Trophoblast cell (in vitro differentiated cells and primary cell): ENCODE measurements at regions not wholly inside any gene's neighbourhood (a gene's known extent, or its start where the extent isn't known, plus 50 kb on each side); places are given as distances from the start of the nearest gene placed in this dataset.
"Not testable (repeated sequence)": the region's sequence is repeated elsewhere in the genome, so short reads cannot be mapped to it uniquely, and the experiment has no call there.

Experiments
- DNase-seq, 2 donors: peaks; one replicate each; pipeline ENCODE4 v3.0.0-alpha.2; 2016
- H2AFZ ChIP-seq: 2 replicates; pipeline ENCODE4 v1.6.1; 2013; ENCODE audit warnings: low read length, moderate library complexity, mild to moderate bottlenecking; ENCODE audit not compliant: insufficient read depth, poor library complexity
- H2AK5ac ChIP-seq: 2 replicates; pipeline ENCODE4 v1.6.1; 2013; ENCODE audit warnings: mild to moderate bottlenecking, low read length
- H2BK120ac ChIP-seq: 2 replicates; pipeline ENCODE4 v1.6.1; 2013; ENCODE audit warnings: low read length, mild to moderate bottlenecking, moderate library complexity; ENCODE audit not compliant: insufficient read depth, poor library complexity
- H2BK12ac ChIP-seq: 2 replicates; pipeline ENCODE4 v1.6.1; 2013; ENCODE audit warnings: mild to moderate bottlenecking, low read length, moderate library complexity
- H2BK5ac ChIP-seq: 2 replicates; pipeline ENCODE4 v1.6.1; 2013; ENCODE audit warnings: low read length, low read depth, moderate library complexity, mild to moderate bottlenecking; ENCODE audit not compliant: poor library complexity
- H3K14ac ChIP-seq: 2 replicates; pipeline ENCODE4 v1.6.1; 2013; ENCODE audit warnings: mild to moderate bottlenecking, low read length
- H3K18ac ChIP-seq: 2 replicates; pipeline ENCODE4 v1.6.1; 2013; ENCODE audit warnings: mild to moderate bottlenecking, low read length
- H3K23ac ChIP-seq: 2 replicates; pipeline ENCODE4 v1.6.1; 2013; ENCODE audit warnings: low read length
- H3K27ac ChIP-seq: 2 replicates; pipeline ENCODE4 v1.5.1; 2013; ENCODE audit warnings: low read depth, mild to moderate bottlenecking, inconsistent platforms, low read length, moderate library complexity
- H3K27me3 ChIP-seq: 2 replicates; pipeline ENCODE4 v1.6.1; 2013; ENCODE audit warnings: inconsistent platforms, mild to moderate bottlenecking, low read length, moderate library complexity; ENCODE audit not compliant: insufficient read depth
- H3K36me3 ChIP-seq, 2 experiments: 1 replicate in 1 of 2; 2 replicates in 1 of 2; pipeline ENCODE4 v1.6.1; 2013; ENCODE audit warnings: low read length in 2 of 2, mild to moderate bottlenecking in 2 of 2, moderate library complexity in 1 of 2; ENCODE audit not compliant: insufficient read depth in 2 of 2, control insufficient read depth in 1 of 2
- H3K4ac ChIP-seq: 2 replicates; pipeline ENCODE4 v1.6.1; 2013; ENCODE audit warnings: low read depth, mild to moderate bottlenecking, low read length, moderate library complexity
- H3K4me1 ChIP-seq, 2 experiments: 1 replicate in 1 of 2; 2 replicates in 1 of 2; pipeline ENCODE4 v1.6.1; 2013; ENCODE audit warnings: low read length in 2 of 2, mild to moderate bottlenecking in 2 of 2, moderate library complexity in 1 of 2; ENCODE audit not compliant: insufficient read depth in 2 of 2, control insufficient read depth in 1 of 2
- H3K4me2 ChIP-seq: 2 replicates; pipeline ENCODE4 v1.6.1; 2013; ENCODE audit warnings: inconsistent platforms, mild to moderate bottlenecking, low read length, moderate library complexity
- H3K4me3 ChIP-seq: 2 replicates; pipeline ENCODE4 v1.5.1; 2013; ENCODE audit warnings: mild to moderate bottlenecking, low read depth, low read length, inconsistent platforms
- H3K79me1 ChIP-seq: one replicate; pipeline ENCODE4 v1.6.1; 2013; ENCODE audit warnings: low read length
- H3K79me2 ChIP-seq: 2 replicates; pipeline ENCODE4 v1.6.1; 2013; ENCODE audit warnings: low read length, mild to moderate bottlenecking; ENCODE audit not compliant: control insufficient read depth, insufficient read depth, poor library complexity
- H3K9ac ChIP-seq: 2 replicates; pipeline ENCODE4 v1.6.1; 2013; ENCODE audit warnings: mild to moderate bottlenecking, low read length
- H3K9me3 ChIP-seq: 2 replicates; pipeline ENCODE4 v1.6.1; 2013; ENCODE audit warnings: low read depth, mild to moderate bottlenecking, control low read depth, inconsistent platforms, low read length; ENCODE audit not compliant: insufficient read depth
- H4K12ac ChIP-seq: 2 replicates; pipeline ENCODE4 v1.6.1; 2013; ENCODE audit warnings: low read depth, mild to moderate bottlenecking, low read length, moderate library complexity
- H4K8ac ChIP-seq: 2 replicates; pipeline ENCODE4 v1.6.1; 2013; ENCODE audit warnings: low read depth, mild to moderate bottlenecking, low read length, moderate library complexity
- H4K91ac ChIP-seq: one replicate; pipeline ENCODE4 v1.6.1; 2013; ENCODE audit warnings: low read depth, mild to moderate bottlenecking, low read length, moderate library complexity
- WGBS: extraction: QIAGEN DNeasy Blood & Tissue Kit; methylation state at CpG from one replicate; pipeline ENCODE4 v1.1.7; 2013; ENCODE audit warnings: missing lambda C conversion rate; ENCODE audit not compliant: insufficient read length, insufficient coverage; ENCODE audit errors: extremely low coverage; 5-methylcytosine and 5-hydroxymethylcytosine counted together

DNA sequence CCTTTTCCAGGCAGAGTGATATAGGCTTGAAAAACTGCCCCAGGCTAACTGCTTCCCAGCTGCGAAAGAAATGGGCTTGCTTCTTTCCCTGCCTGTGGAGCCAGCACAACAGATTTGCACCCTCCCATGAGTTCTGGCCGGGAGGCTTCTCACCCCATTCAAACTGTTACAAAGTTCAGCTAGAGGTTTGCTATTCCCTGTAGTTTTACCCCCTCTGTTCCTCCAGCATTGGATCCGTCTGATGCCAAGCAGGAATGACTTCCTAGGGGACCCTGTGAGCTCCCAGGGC is 87.6 kb upstream of the NDST4 start:
- H3K14ac ChIP-seq: no peak overlapping the region
- no peak for DNase-seq
- H3K9me3 ChIP-seq: no peaks in the 10 kb centered on the region
- H2BK12ac ChIP-seq: no peak overlapping the region
- no peak overlapping the region for H2BK5ac ChIP-seq
- H4K12ac ChIP-seq: no peak overlapping the region
- no peaks in the 10 kb centered on the region for H3K79me1 ChIP-seq
- no peak overlapping the region for H4K91ac ChIP-seq
- peaks cover 0 to 2% of the 10 kb centered on the region in 2 experiments for H3K4me1 ChIP-seq
- no peaks in the 10 kb centered on the region for H3K27me3 ChIP-seq
- no peak overlapping the region for H2AK5ac ChIP-seq
- no peak overlapping the region for H3K4me2 ChIP-seq
- no peak overlapping the region for H2AFZ ChIP-seq
- no CpG with 5 or more reads among the region's 3 CpGs for WGBS
- no peak overlapping the region for H3K9ac ChIP-seq
- no peaks in the 10 kb centered on the region for H3K79me2 ChIP-seq
- H3K4me3 ChIP-seq: no peak overlapping the region
- no peak overlapping the region for H3K18ac ChIP-seq
- H2BK120ac ChIP-seq: no peak overlapping the region
- H3K27ac ChIP-seq: no peak overlapping the region
- H3K36me3 ChIP-seq: no peaks in the 10 kb centered on the region
- no peak overlapping the region for H4K8ac ChIP-seq
- H3K4ac ChIP-seq: no peak overlapping the region
- H3K23ac ChIP-seq: no peak overlapping the region

DNA sequence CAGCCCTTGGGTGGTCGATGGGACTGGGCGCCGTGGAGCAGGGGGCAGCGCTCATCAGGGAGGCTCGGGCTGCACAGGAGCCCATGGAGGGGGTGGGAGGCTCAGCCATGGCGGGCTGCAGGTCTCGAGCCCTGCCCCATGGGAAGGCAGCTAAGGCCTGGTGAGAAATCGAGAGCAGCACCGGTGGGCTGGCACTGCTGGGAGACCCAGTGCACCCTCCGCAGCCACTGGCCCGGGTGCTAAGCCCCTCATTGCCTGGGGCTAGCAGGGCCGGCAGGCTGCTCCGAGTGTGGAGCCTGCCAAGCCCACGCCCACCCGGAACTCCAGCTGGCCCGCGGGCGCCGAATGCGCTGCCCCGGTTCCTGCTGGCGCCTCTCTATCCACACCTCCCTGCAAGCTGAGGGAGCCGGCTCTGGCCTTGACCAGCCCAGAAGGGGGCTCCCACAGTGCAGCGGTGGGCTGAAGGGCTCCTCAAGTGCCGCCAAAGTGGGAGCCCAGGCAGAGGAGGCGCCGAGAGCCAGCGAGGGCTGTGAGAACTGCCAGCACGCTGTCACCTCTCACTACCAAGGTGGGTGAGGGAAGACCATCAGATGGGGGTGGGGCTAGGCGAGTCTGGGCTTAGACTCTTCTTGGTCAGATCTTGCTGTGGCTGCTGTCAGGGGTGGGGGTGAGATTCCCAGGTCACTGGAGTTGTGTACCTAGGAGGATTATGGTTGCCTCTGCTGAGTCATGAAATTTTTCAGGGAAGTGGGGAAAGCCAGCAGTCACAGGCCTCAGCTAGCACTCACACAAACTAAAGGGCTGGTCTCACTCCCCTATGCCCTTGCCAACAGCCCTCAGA is 87.0 kb upstream of the NDST4 start:
- not testable (repeated sequence) for H3K4me2 ChIP-seq, H3K4me1 ChIP-seq, H3K23ac ChIP-seq, H4K8ac ChIP-seq, H2BK120ac ChIP-seq, H2BK12ac ChIP-seq, H3K79me1 ChIP-seq, H3K4me3 ChIP-seq, H3K14ac ChIP-seq, H3K4ac ChIP-seq, H3K9me3 ChIP-seq, H4K91ac ChIP-seq, H4K12ac ChIP-seq, DNase-seq, H3K27me3 ChIP-seq, H2AFZ ChIP-seq, H2BK5ac ChIP-seq, H3K18ac ChIP-seq, H2AK5ac ChIP-seq, H3K36me3 ChIP-seq, H3K27ac ChIP-seq, H3K9ac ChIP-seq, H3K79me2 ChIP-seq
- no CpG with 5 or more reads among the region's 30 CpGs for WGBS

DNA sequence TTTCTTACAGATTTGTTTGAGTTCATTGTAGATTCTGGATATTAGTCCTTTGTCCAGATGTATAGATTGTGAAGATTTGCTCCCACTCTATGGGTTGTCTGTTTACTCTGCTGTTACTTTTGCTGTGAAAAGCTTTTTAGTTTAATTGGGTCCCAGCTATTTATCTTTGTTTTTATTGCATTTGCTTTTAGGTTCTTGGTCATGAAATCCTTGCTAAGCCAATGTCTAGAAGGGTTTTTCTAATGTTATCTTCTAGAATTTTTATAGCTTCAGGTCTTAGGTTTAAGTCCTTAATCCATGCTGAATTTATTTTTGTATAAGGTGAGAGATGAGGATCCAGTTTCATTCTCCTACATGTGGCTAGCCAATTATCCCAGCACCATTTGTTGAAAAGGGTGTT is 81.2 kb upstream of the NDST4 start:
- H3K79me1 ChIP-seq, H4K12ac ChIP-seq, H3K23ac ChIP-seq, H2BK5ac ChIP-seq, H3K4me3 ChIP-seq, H3K36me3 ChIP-seq, H3K14ac ChIP-seq, H3K4me1 ChIP-seq, H3K9me3 ChIP-seq, H4K8ac ChIP-seq, H3K18ac ChIP-seq, H2BK120ac ChIP-seq, H3K4me2 ChIP-seq, H3K9ac ChIP-seq, H2BK12ac ChIP-seq, DNase-seq, H4K91ac ChIP-seq, H3K27ac ChIP-seq, H3K4ac ChIP-seq, H3K79me2 ChIP-seq, H2AFZ ChIP-seq, H3K27me3 ChIP-seq, H2AK5ac ChIP-seq: not testable (repeated sequence)

DNA sequence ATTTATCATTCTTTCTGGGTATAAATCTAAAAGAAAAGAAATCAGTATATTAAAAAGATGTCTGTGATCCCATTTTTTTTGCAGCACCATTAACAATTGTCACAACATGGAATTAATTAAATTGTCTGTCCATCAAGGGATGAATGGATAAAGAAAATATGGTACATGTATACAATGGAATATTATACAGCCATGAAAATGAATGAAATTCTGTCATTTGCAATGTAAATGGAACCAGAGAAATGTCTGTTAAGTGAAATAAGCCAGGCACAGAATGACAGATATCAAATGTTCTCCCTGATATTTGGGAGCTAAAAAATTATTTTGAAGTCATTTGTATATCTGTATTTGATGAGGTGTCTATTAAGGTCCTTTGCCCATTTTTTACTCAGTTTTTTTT is 77.1 kb upstream of the NDST4 start:
- Histone ChIP-seq H3K4me2 (no peak overlapping the region), H3K4me3 (no peak overlapping the region), H3K79me2 (no peaks in the 10 kb centered on the region), H3K4ac (no peak overlapping the region), H2AK5ac (no peak overlapping the region), H3K36me3 (no peaks in the 10 kb centered on the region), H3K79me1 (no peaks in the 10 kb centered on the region), H3K9ac (no peak overlapping the region), H2BK5ac (no peak overlapping the region), H2BK120ac (no peak overlapping the region), H2BK12ac (no peak overlapping the region), H3K9me3 (no peaks in the 10 kb centered on the region), H3K18ac (no peak overlapping the region), H3K14ac (no peak overlapping the region), H4K91ac (no peak overlapping the region), H4K12ac (no peak overlapping the region), H3K27ac (no peak overlapping the region), H2AFZ (no peak overlapping the region), H3K27me3 (no peaks in the 10 kb centered on the region), H3K4me1 (no peaks in the 10 kb centered on the region), H3K23ac (no peak overlapping the region), H4K8ac (no peak overlapping the region)
- DNase-seq: no peak
